ENCODE measurements at regions not wholly inside any gene's neighbourhood (a gene's known extent, or its start where the extent isn't known, plus 50 kb on each side); places are given as distances from the start of the nearest gene placed in this dataset.
"Not testable (repeated sequence)": the region's sequence is repeated elsewhere in the genome, so short reads cannot be mapped to it uniquely, and the experiment has no call there.

GRCh38 chr12:23376238-23376637 is 573.2 kb downstream of the SOX5 start:
- no peak overlapping the region for H2BK5ac ChIP-seq (ENCODE audit: low read length)
- H3K27ac ChIP-seq (replicated peaks; ENCODE audit: low read length), result no peak overlapping the region
- H3K4me1 ChIP-seq (ENCODE audit: control insufficient read depth in 2 of 2, insufficient read depth in 1 of 2, low read depth in 1 of 2, low read length in 2 of 2), result no peaks in the 10 kb centered on the region
- H3K9ac ChIP-seq (ENCODE audit: low read depth, low read length, poor library complexity), result no peak overlapping the region
- H4K8ac ChIP-seq (ENCODE audit: low read depth, low read length), result no peak overlapping the region
- H3K4me3 ChIP-seq (ENCODE audit: low read length in 2 of 2), result no peak overlapping the region
- H3K4ac ChIP-seq (ENCODE audit: low read length), result no peak overlapping the region
- no peaks in the 10 kb centered on the region for H3K79me1 ChIP-seq (ENCODE audit: low read depth, low read length)
- no peak overlapping the region for H3K14ac ChIP-seq (ENCODE audit: low read length)
- no peak overlapping the region for H3K4me2 ChIP-seq (ENCODE audit: insufficient read depth, low read length, poor library complexity, severe bottlenecking)
- peaks cover 0 to 6% of the 10 kb centered on the region in 2 donors for H3K9me3 ChIP-seq (replicated peaks in 1 of 2; ENCODE audit: control insufficient read depth in 2 of 2, insufficient read depth in 1 of 2, low read depth in 1 of 2, low read length in 2 of 2)
- no peak for DNase-seq (ENCODE audit: low spot score)
- H3K23ac ChIP-seq (ENCODE audit: low read depth, low read length, poor library complexity), result no peak overlapping the region
- no CpG with 5 or more reads among the region's 3 CpGs for WGBS, 2 donors (ENCODE audit: extremely low coverage in 2 of 2, insufficient read length in 2 of 2, insufficient replicate concordance in 1 of 2)
- H2AFZ ChIP-seq (ENCODE audit: low read length), result no peak overlapping the region
- no peak overlapping the region for H2BK12ac ChIP-seq (ENCODE audit: low read length)
- no peak overlapping the region for H2BK15ac ChIP-seq (ENCODE audit: low read length)
- no peak overlapping the region for H2BK120ac ChIP-seq (ENCODE audit: low read depth, low read length)
- no peak overlapping the region for H3K18ac ChIP-seq (ENCODE audit: low read length)
- no peak overlapping the region for H2AK5ac ChIP-seq (ENCODE audit: low read depth, low read length)
- no peaks in the 10 kb centered on the region for H3K27me3 ChIP-seq (ENCODE audit: control insufficient read depth in 3 of 3, insufficient read depth in 3 of 3, low read depth in 1 of 3, low read length in 3 of 3)
- no peak overlapping the region for H4K91ac ChIP-seq (ENCODE audit: low read depth, low read length, poor library complexity)
- no peaks in the 10 kb centered on the region for H3K36me3 ChIP-seq (replicated peaks in 1 of 2; ENCODE audit: control insufficient read depth in 2 of 2, insufficient read depth in 2 of 2, low read length in 2 of 2)

DNA sequence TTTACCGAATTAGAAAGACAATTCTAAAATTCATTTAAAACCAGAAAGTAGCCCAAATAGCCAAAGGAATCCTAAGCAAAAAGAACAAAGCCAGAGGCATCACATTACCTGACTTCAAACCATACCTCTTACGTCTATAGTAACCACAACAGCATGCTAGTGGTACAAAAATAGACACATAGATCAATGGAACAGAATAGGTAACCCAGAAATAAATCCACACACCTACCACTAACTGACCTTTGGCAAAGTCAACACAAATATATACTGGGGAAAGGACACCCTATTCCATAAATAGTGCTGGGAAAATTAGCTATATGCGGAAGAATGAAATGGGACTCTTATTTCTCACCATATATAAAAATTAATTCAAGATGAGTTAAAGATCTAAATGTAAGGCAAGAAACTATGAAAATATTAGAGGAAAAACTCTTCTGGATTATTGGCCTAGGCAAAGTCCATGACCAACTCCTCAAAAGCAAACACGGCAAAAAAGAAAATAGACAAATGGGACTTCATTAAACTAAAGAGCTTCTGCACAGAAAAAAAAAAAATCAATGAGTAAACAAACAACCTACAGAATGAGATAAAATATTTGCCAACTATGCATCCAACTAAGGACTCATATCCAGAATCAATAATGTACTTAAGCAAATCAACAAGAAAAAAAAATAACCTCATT is 568.9 kb downstream of the SOX5 start:
- no CpG with 5 or more reads among the region's 4 CpGs for WGBS, 2 donors (ENCODE audit: extremely low coverage in 2 of 2, insufficient read length in 2 of 2, insufficient replicate concordance in 1 of 2)
- H2BK120ac ChIP-seq (ENCODE audit: low read depth, low read length), result no peak overlapping the region
- H2BK5ac ChIP-seq (ENCODE audit: low read length), result no peak overlapping the region
- H4K91ac ChIP-seq (ENCODE audit: low read depth, low read length, poor library complexity), result no peak overlapping the region
- no peak overlapping the region for H3K4ac ChIP-seq (ENCODE audit: low read length)
- no peaks in the 10 kb centered on the region for H3K36me3 ChIP-seq (replicated peaks in 1 of 2; ENCODE audit: control insufficient read depth in 2 of 2, insufficient read depth in 2 of 2, low read length in 2 of 2)
- H3K79me1 ChIP-seq (ENCODE audit: low read depth, low read length), result no peaks in the 10 kb centered on the region
- H3K4me1 ChIP-seq (ENCODE audit: control insufficient read depth in 2 of 2, insufficient read depth in 1 of 2, low read depth in 1 of 2, low read length in 2 of 2), result no peaks in the 10 kb centered on the region
- H2BK12ac ChIP-seq (ENCODE audit: low read length), result no peak overlapping the region
- no peak overlapping the region for H2AK5ac ChIP-seq (ENCODE audit: low read depth, low read length)
- no peak overlapping the region for H3K14ac ChIP-seq (ENCODE audit: low read length)
- H3K23ac ChIP-seq (ENCODE audit: low read depth, low read length, poor library complexity), result no peak overlapping the region
- no peak overlapping the region for H3K4me3 ChIP-seq (ENCODE audit: low read length in 2 of 2)
- H3K27me3 ChIP-seq (ENCODE audit: control insufficient read depth in 3 of 3, insufficient read depth in 3 of 3, low read depth in 1 of 3, low read length in 3 of 3), result no peaks in the 10 kb centered on the region
- H3K18ac ChIP-seq (ENCODE audit: low read length), result no peak overlapping the region
- H3K27ac ChIP-seq (replicated peaks; ENCODE audit: low read length), result no peak overlapping the region
- H3K9ac ChIP-seq (ENCODE audit: low read depth, low read length, poor library complexity), result no peak overlapping the region
- no peak overlapping the region for H2BK15ac ChIP-seq (ENCODE audit: low read length)
- H3K4me2 ChIP-seq (ENCODE audit: insufficient read depth, low read length, poor library complexity, severe bottlenecking), result no peak overlapping the region
- no peak for DNase-seq (ENCODE audit: low spot score)
- H3K9me3 ChIP-seq (replicated peaks in 1 of 2; ENCODE audit: control insufficient read depth in 2 of 2, insufficient read depth in 1 of 2, low read depth in 1 of 2, low read length in 2 of 2), result peaks cover 2 to 6% of the 10 kb centered on the region in 2 donors
- H2AFZ ChIP-seq (ENCODE audit: low read length), result no peak overlapping the region
- no peak overlapping the region for H4K8ac ChIP-seq (ENCODE audit: low read depth, low read length)

GRCh38 chr12:23388898-23389297 is 560.6 kb downstream of the SOX5 start:
- not testable (repeated sequence) for H3K79me1 ChIP-seq (ENCODE audit: low read depth, low read length); H3K9me3 ChIP-seq (replicated peaks in 1 of 2; ENCODE audit: control insufficient read depth in 2 of 2, insufficient read depth in 1 of 2, low read depth in 1 of 2, low read length in 2 of 2); DNase-seq (ENCODE audit: low spot score); H4K91ac ChIP-seq (ENCODE audit: low read depth, low read length, poor library complexity); H3K27me3 ChIP-seq (ENCODE audit: control insufficient read depth in 3 of 3, insufficient read depth in 3 of 3, low read depth in 1 of 3, low read length in 3 of 3); H3K14ac ChIP-seq (ENCODE audit: low read length); H3K4me3 ChIP-seq (ENCODE audit: low read length in 2 of 2); H3K4ac ChIP-seq (ENCODE audit: low read length); H2AFZ ChIP-seq (ENCODE audit: low read length); H4K8ac ChIP-seq (ENCODE audit: low read depth, low read length); H2BK15ac ChIP-seq (ENCODE audit: low read length); H2AK5ac ChIP-seq (ENCODE audit: low read depth, low read length); H2BK12ac ChIP-seq (ENCODE audit: low read length); H3K23ac ChIP-seq (ENCODE audit: low read depth, low read length, poor library complexity); H2BK120ac ChIP-seq (ENCODE audit: low read depth, low read length); H3K27ac ChIP-seq (replicated peaks; ENCODE audit: low read length); H2BK5ac ChIP-seq (ENCODE audit: low read length); H3K36me3 ChIP-seq (replicated peaks in 1 of 2; ENCODE audit: control insufficient read depth in 2 of 2, insufficient read depth in 2 of 2, low read length in 2 of 2); H3K4me1 ChIP-seq (ENCODE audit: control insufficient read depth in 2 of 2, insufficient read depth in 1 of 2, low read depth in 1 of 2, low read length in 2 of 2); H3K18ac ChIP-seq (ENCODE audit: low read length); H3K9ac ChIP-seq (ENCODE audit: low read depth, low read length, poor library complexity); H3K4me2 ChIP-seq (ENCODE audit: insufficient read depth, low read length, poor library complexity, severe bottlenecking)
- no CpG with 5 or more reads among the region's 9 CpGs for WGBS, 2 donors (ENCODE audit: extremely low coverage in 2 of 2, insufficient read length in 2 of 2, insufficient replicate concordance in 1 of 2)

GRCh38 chr12:23389315-23389714 is 560.2 kb downstream of the SOX5 start:
- H3K9me3 ChIP-seq (replicated peaks in 1 of 2; ENCODE audit: control insufficient read depth in 2 of 2, insufficient read depth in 1 of 2, low read depth in 1 of 2, low read length in 2 of 2); H2BK15ac ChIP-seq (ENCODE audit: low read length); H3K36me3 ChIP-seq (replicated peaks in 1 of 2; ENCODE audit: control insufficient read depth in 2 of 2, insufficient read depth in 2 of 2, low read length in 2 of 2); DNase-seq (ENCODE audit: low spot score); H3K23ac ChIP-seq (ENCODE audit: low read depth, low read length, poor library complexity); H3K27ac ChIP-seq (replicated peaks; ENCODE audit: low read length); H3K4me3 ChIP-seq (ENCODE audit: low read length in 2 of 2); H2AFZ ChIP-seq (ENCODE audit: low read length); H3K18ac ChIP-seq (ENCODE audit: low read length); H2BK5ac ChIP-seq (ENCODE audit: low read length); H4K8ac ChIP-seq (ENCODE audit: low read depth, low read length); H3K14ac ChIP-seq (ENCODE audit: low read length); H3K27me3 ChIP-seq (ENCODE audit: control insufficient read depth in 3 of 3, insufficient read depth in 3 of 3, low read depth in 1 of 3, low read length in 3 of 3); H3K9ac ChIP-seq (ENCODE audit: low read depth, low read length, poor library complexity); H2AK5ac ChIP-seq (ENCODE audit: low read depth, low read length); H4K91ac ChIP-seq (ENCODE audit: low read depth, low read length, poor library complexity); H3K4me1 ChIP-seq (ENCODE audit: control insufficient read depth in 2 of 2, insufficient read depth in 1 of 2, low read depth in 1 of 2, low read length in 2 of 2); H2BK120ac ChIP-seq (ENCODE audit: low read depth, low read length); H2BK12ac ChIP-seq (ENCODE audit: low read length); H3K79me1 ChIP-seq (ENCODE audit: low read depth, low read length); H3K4me2 ChIP-seq (ENCODE audit: insufficient read depth, low read length, poor library complexity, severe bottlenecking); H3K4ac ChIP-seq (ENCODE audit: low read length): not testable (repeated sequence)
- no CpG with 5 or more reads among the region's 4 CpGs for WGBS, 2 donors (ENCODE audit: extremely low coverage in 2 of 2, insufficient read length in 2 of 2, insufficient replicate concordance in 1 of 2)
